ENCODE measurements at regions not wholly inside any gene's neighbourhood (a gene's known extent, or its start where the extent isn't known, plus 50 kb on each side); places are given as distances from the start of the nearest gene placed in this dataset.

- DNase-seq, result no peak
These were observed 149.7 kb upstream of the VANGL1 start for GRCh38 chr1:115492019-115492595.

GRCh38 chr1:115491298-115492018, 150.3 kb upstream of the VANGL1 start:
- DNase-seq, result no peak

- DNase-seq, result peak in 2 of 51 donors; percentile 7 to 9
These were observed 141.0 kb upstream of the NGF start for GRCh38 chr1:115479055-115479482.

- no peak for DNase-seq
These were observed 139.0 kb upstream of the NGF start for GRCh38 chr1:115477071-115477470.

GRCh38 chr1:115476616-115477015, 138.6 kb upstream of the NGF start:
- no peak for DNase-seq

- no peak for DNase-seq
These were observed 137.9 kb upstream of the NGF start for GRCh38 chr1:115475901-115476300.

GRCh38 chr1:115475252-115475651, 137.2 kb upstream of the NGF start:
- DNase-seq, result no peak

- DNase-seq, result no peak
These were observed 136.0 kb upstream of the NGF start for GRCh38 chr1:115473986-115474565.

GRCh38 chr1:115469703-115470476, 131.8 kb upstream of the NGF start:
- DNase-seq, result peak in 17 of 51 donors; percentile 1 to 48 (median 8)

GRCh38 chr1:115467790-115468189, 129.7 kb upstream of the NGF start:
- no peak for DNase-seq

- no peak for DNase-seq
These were observed 129.1 kb upstream of the NGF start for GRCh38 chr1:115467196-115467595.

- no peak for DNase-seq
These were observed 128.4 kb upstream of the NGF start for GRCh38 chr1:115466433-115466832.

- DNase-seq, result no peak
These were observed 127.8 kb upstream of the NGF start for GRCh38 chr1:115465802-115466363.

GRCh38 chr1:115463347-115463746, 125.3 kb upstream of the NGF start:
- DNase-seq, result no peak

- DNase-seq, result no peak
These were observed 124.6 kb upstream of the NGF start for GRCh38 chr1:115462566-115463076.

GRCh38 chr1:115461526-115461925, 123.5 kb upstream of the NGF start:
- no peak for DNase-seq

- no peak for DNase-seq
These were observed 121.1 kb upstream of the NGF start for GRCh38 chr1:115459161-115459560.

- no peak for DNase-seq
These were observed 120.5 kb upstream of the NGF start for GRCh38 chr1:115458426-115459114.

GRCh38 chr1:115457289-115457688, 119.2 kb upstream of the NGF start:
- peak in 1 of 51 donors; percentile 1 for DNase-seq

GRCh38 chr1:115456441-115456961, 118.5 kb upstream of the NGF start:
- peak in 1 of 51 donors; percentile 5 for DNase-seq
